H9 (cell line): ENCODE measurements at regions not wholly inside any gene's neighbourhood (a gene's known extent, or its start where the extent isn't known, plus 50 kb on each side); places are given as distances from the start of the nearest gene placed in this dataset.

Source experiments
- DNase-seq: peaks from one replicate; pipeline ENCODE4 v3.0.0-alpha.2; 2017
- H2AFZ ChIP-seq: one replicate; pipeline ENCODE4 v1.6.1; 2013; ENCODE audit warnings: mild to moderate bottlenecking, low read length, control low read depth, moderate library complexity
- H2AK5ac ChIP-seq: 2 replicates; pipeline ENCODE4 v1.6.1; 2013; ENCODE audit warnings: low read length, control low read depth, mixed read lengths; ENCODE audit not compliant: insufficient read length
- H2BK120ac ChIP-seq: one replicate; pipeline ENCODE4 v1.6.1; 2013; ENCODE audit warnings: low read depth, mild to moderate bottlenecking, low read length, control low read depth, inconsistent platforms; ENCODE audit not compliant: poor library complexity, severe bottlenecking
- H2BK12ac ChIP-seq: 2 replicates; pipeline ENCODE4 v1.6.1; 2013; ENCODE audit warnings: low read length, control low read depth, mixed read lengths, low read depth; ENCODE audit not compliant: insufficient read length
- H2BK15ac ChIP-seq: 2 replicates; pipeline ENCODE4 v1.6.1; 2013; ENCODE audit warnings: low read depth, low read length, control low read depth
- H2BK20ac ChIP-seq: one replicate; pipeline ENCODE4 v1.6.1; 2013; ENCODE audit warnings: low read depth, mild to moderate bottlenecking, low read length, control low read depth, inconsistent platforms; ENCODE audit not compliant: poor library complexity, severe bottlenecking
- H2BK5ac ChIP-seq: 2 replicates; pipeline ENCODE4 v1.6.1; 2013; ENCODE audit warnings: low read length, control low read depth, mixed read lengths; ENCODE audit not compliant: insufficient read length
- H3K14ac ChIP-seq: 2 replicates; pipeline ENCODE4 v1.6.1; 2013; ENCODE audit warnings: low read length, control low read depth; ENCODE audit not compliant: insufficient read depth
- H3K18ac ChIP-seq: 2 replicates; pipeline ENCODE4 v1.6.1; 2013; ENCODE audit warnings: low read depth, mild to moderate bottlenecking, mixed read lengths, low read length, control low read depth; ENCODE audit not compliant: insufficient read length
- H3K23ac ChIP-seq: 2 replicates; pipeline ENCODE4 v1.6.1; 2013; ENCODE audit warnings: low read length, control low read depth, mixed read lengths, low read depth; ENCODE audit not compliant: insufficient read length
- H3K23me2 ChIP-seq: 2 replicates; pipeline ENCODE4 v1.6.1; 2013; ENCODE audit warnings: low read depth, mild to moderate bottlenecking, mixed read lengths, low read length, control low read depth; ENCODE audit not compliant: insufficient read length, poor library complexity, severe bottlenecking
- H3K27ac ChIP-seq: 2 replicates; pipeline ENCODE4 v1.5.1; 2013; ENCODE audit warnings: low read length, control low read depth, mixed read lengths, low read depth; ENCODE audit not compliant: insufficient read length
- H3K27me3 ChIP-seq: 2 replicates; pipeline ENCODE4 v1.6.1; 2013; ENCODE audit warnings: low read length, control low read depth, inconsistent platforms; ENCODE audit not compliant: insufficient read depth
- H3K4ac ChIP-seq: 2 replicates; pipeline ENCODE4 v1.6.1; 2013; ENCODE audit warnings: low read depth, mild to moderate bottlenecking, control low read depth, inconsistent platforms, low read length, moderate library complexity
- H3K4me1 ChIP-seq: 2 replicates; pipeline ENCODE4 v1.6.1; 2013; ENCODE audit warnings: low read length, control low read depth, inconsistent platforms; ENCODE audit not compliant: insufficient read depth
- H3K4me2 ChIP-seq: 2 replicates; pipeline ENCODE4 v1.6.1; 2013; ENCODE audit warnings: low read length, control low read depth, mixed read lengths; ENCODE audit not compliant: insufficient read length, insufficient read depth
- H3K56ac ChIP-seq: 2 replicates; pipeline ENCODE4 v1.6.1; 2013; ENCODE audit warnings: low read depth, mild to moderate bottlenecking, mixed read lengths, low read length, control low read depth; ENCODE audit not compliant: insufficient read length
- H3K79me1 ChIP-seq: 2 replicates; pipeline ENCODE4 v1.6.1; 2013; ENCODE audit warnings: low read depth, mild to moderate bottlenecking, moderate library complexity, low read length, control low read depth, inconsistent platforms; ENCODE audit not compliant: insufficient read depth, poor library complexity, severe bottlenecking
- H3K79me2 ChIP-seq: 2 replicates; pipeline ENCODE4 v1.6.1; 2013; ENCODE audit warnings: low read length, control low read depth, inconsistent platforms; ENCODE audit not compliant: insufficient read depth
- H3K9ac ChIP-seq: 2 replicates; pipeline ENCODE4 v1.6.1; 2013; ENCODE audit warnings: low read length, control low read depth, mixed read lengths; ENCODE audit not compliant: insufficient read length; ENCODE audit errors: extremely low read depth
- H3K9me3 ChIP-seq: one replicate; pipeline ENCODE4 v1.6.1; 2013; ENCODE audit warnings: low read depth, low read length, inconsistent platforms; ENCODE audit not compliant: control insufficient read depth
- H3T11ph ChIP-seq: one replicate; pipeline ENCODE4 v1.6.1; 2013; ENCODE audit warnings: mild to moderate bottlenecking, low read length, control low read depth, inconsistent platforms
- H4K20me1 ChIP-seq: one replicate; pipeline ENCODE4 v1.6.1; 2013; ENCODE audit not compliant: control insufficient read depth, insufficient read length, insufficient read depth
- H4K5ac ChIP-seq: 2 replicates; pipeline ENCODE4 v1.6.1; 2013; ENCODE audit warnings: low read depth, mild to moderate bottlenecking, mixed read lengths, low read length, control low read depth; ENCODE audit not compliant: insufficient read length
- H4K8ac ChIP-seq: replicated peaks from 2 replicates; pipeline ENCODE4 v1.6.1; 2013; ENCODE audit warnings: low read length, control low read depth, mixed read lengths, low read depth; ENCODE audit not compliant: insufficient read length
- H4K91ac ChIP-seq: 2 replicates; pipeline ENCODE4 v1.6.1; 2013; ENCODE audit warnings: low read depth, mild to moderate bottlenecking, moderate library complexity, mixed read lengths, low read length, control low read depth; ENCODE audit not compliant: insufficient read length
- H3K27ac Mint-ChIP-seq, 3 experiments: 2 replicates in 2 of 3; 3 replicates in 1 of 3; pipeline ENCODE4 v1.8.0; 2020 to 2021; ENCODE audit warnings: mixed read lengths in 3 of 3, mild to moderate bottlenecking in 1 of 3, moderate library complexity in 1 of 3
- H3K27me3 Mint-ChIP-seq: 2 replicates; pipeline ENCODE4 v1.8.0; 2021; ENCODE audit warnings: low read depth, mild to moderate bottlenecking, moderate library complexity, mixed read lengths
- H3K36me3 Mint-ChIP-seq, 3 experiments: 2 replicates in 2 of 3; 3 replicates in 1 of 3; pipeline ENCODE4 v1.8.0; 2020 to 2021; ENCODE audit warnings: low read depth in 3 of 3, mixed read lengths in 3 of 3; ENCODE audit not compliant: insufficient read depth in 1 of 3
- H3K4me1 Mint-ChIP-seq, 2 experiments: 2 replicates each; pipeline ENCODE4 v1.8.0; 2020; ENCODE audit warnings: mixed read lengths in 2 of 2
- H3K4me3 Mint-ChIP-seq, 2 experiments: 2 replicates in 1 of 2; 3 replicates in 1 of 2; pipeline ENCODE4 v1.8.0; 2020 to 2021; ENCODE audit warnings: mild to moderate bottlenecking in 2 of 2, mixed read lengths in 2 of 2, moderate library complexity in 1 of 2
- H3K9me3 Mint-ChIP-seq, 2 experiments: 2 replicates in 1 of 2; 3 replicates in 1 of 2; pipeline ENCODE4 v1.8.0; 2020; ENCODE audit warnings: mild to moderate bottlenecking in 2 of 2, mixed read lengths in 2 of 2, moderate library complexity in 1 of 2
- CTCF ChIP-seq: fragments of 200-600 bp; sonication (generic); conservative IDR thresholded peaks from 3 replicates; pipeline ENCODE4 v1.8.0; 2021; ENCODE audit warnings: antibody characterized with exemption, mild to moderate bottlenecking

- no peak overlapping the region for H2BK120ac ChIP-seq
- no peak overlapping the region for H3K9ac ChIP-seq
- no peak overlapping the region for H3T11ph ChIP-seq
- H2AFZ ChIP-seq, result no peak overlapping the region
- no peak overlapping the region for H2BK5ac ChIP-seq
- Mint-ChIP-seq H3K4me3 (no peak overlapping the region), H3K9me3 (peaks cover 0 to 6% of the 10 kb centered on the region in 2 experiments; a peak in 3 of 5 replicates), H3K27ac (no peak overlapping the region), H3K27me3 (no peaks in the 10 kb centered on the region), H3K36me3 (peaks cover 0 to 2% (median 0%) of the 10 kb centered on the region in 3 experiments; a peak in 1 of 7 replicates), H3K4me1 (peaks cover 17% of the 10 kb centered on the region in 2 experiments)
- H2BK12ac ChIP-seq, result no peak overlapping the region
- no peaks in the 10 kb centered on the region; the same call in 1 of the 2 replicates for H3K4me1 ChIP-seq
- H3K27ac ChIP-seq, result no peak overlapping the region
- no peak for TF ChIP-seq CTCF
- H3K14ac ChIP-seq, result no peak overlapping the region
- no peaks in the 10 kb centered on the region for H3K27me3 ChIP-seq
- no peak overlapping the region for H4K91ac ChIP-seq
- H3K23ac ChIP-seq, result no peak overlapping the region
- H3K18ac ChIP-seq, result no peak overlapping the region
- DNase-seq, result no peak
- H3K79me2 ChIP-seq, result no peaks in the 10 kb centered on the region
- H4K8ac ChIP-seq, result no peak overlapping the region
- H4K5ac ChIP-seq, result no peak overlapping the region
- no peak overlapping the region for H2BK20ac ChIP-seq
- no peaks in the 10 kb centered on the region for H3K79me1 ChIP-seq
- H2BK15ac ChIP-seq, result no peak overlapping the region
- no peak overlapping the region for H2AK5ac ChIP-seq
- no peak overlapping the region for H3K56ac ChIP-seq
- no peaks in the 10 kb centered on the region for H3K23me2 ChIP-seq
- no peak overlapping the region for H3K4ac ChIP-seq
- no peak overlapping the region for H3K4me2 ChIP-seq
- no peaks in the 10 kb centered on the region for H4K20me1 ChIP-seq
- H3K9me3 ChIP-seq, result no peaks in the 10 kb centered on the region
These were observed 428.4 kb downstream of the ARL4A start for GRCh38 chr7:13115855-13116254.
